Gastroesophageal sphincter (tissue), 4 donors: ENCODE measurements at regions not wholly inside any gene's neighbourhood (a gene's known extent, or its start where the extent isn't known, plus 50 kb on each side); places are given as distances from the start of the nearest gene placed in this dataset.

Source experiments
- ATAC-seq: fragments of 150-250 bp; one replicate; pipeline ENCODE4 v1.9.1; 2016; ENCODE audit warnings: mild to moderate bottlenecking, moderate library complexity
- H3K27ac ChIP-seq, 4 donors: fragments of 200-600 bp; sonication (generic) in 3 of 4; 1 replicate in 3 of 4; 2 replicates in 1 of 4; pipeline ENCODE4 v1.5.1; 2016 to 2019
- H3K27me3 ChIP-seq: fragments of 200-600 bp; sonication (generic); one replicate; pipeline ENCODE4 v1.5.1; 2019
- H3K36me3 ChIP-seq, 2 donors: fragments of 200-600 bp; sonication (generic); one replicate each; pipeline ENCODE4 v1.5.1; 2019; ENCODE audit warnings: control low read depth in 1 of 2
- H3K4me1 ChIP-seq, 3 donors: fragments of 200-600 bp; sonication (generic); 1 replicate in 2 of 3; 2 replicates in 1 of 3; pipeline ENCODE4 v1.5.1; 2016 to 2019; ENCODE audit warnings: control low read depth in 2 of 3
- H3K4me3 ChIP-seq, 2 donors: fragments of 200-600 bp; sonication (generic); one replicate each; pipeline ENCODE4 v1.5.1; 2019; ENCODE audit warnings: mild to moderate bottlenecking in 1 of 2, moderate library complexity in 1 of 2
- H3K9me3 ChIP-seq, 3 donors: fragments of 200-600 bp; sonication (generic); one replicate each; pipeline ENCODE4 v1.5.1; 2017 to 2019; ENCODE audit warnings: control low read depth in 2 of 3
- CTCF ChIP-seq, 4 experiments: fragments of 200-600 bp in 2 of 4; fragments of 450-650 bp in 2 of 4; sonication (generic) in 1 of 4; IDR thresholded peaks; one replicate each; pipeline ENCODE4 v1.5.1; 2017 to 2019; ENCODE audit warnings: antibody characterized with exemption in 4 of 4, mild to moderate bottlenecking in 2 of 4, moderate library complexity in 2 of 4
- EP300 ChIP-seq: sonication (generic); formaldehyde crosslinking; IDR thresholded peaks from one replicate; pipeline ENCODE4 v1.6.1; 2017; ENCODE audit warnings: antibody characterized with exemption, mild to moderate bottlenecking
- POLR2A ChIP-seq, 2 donors: fragments of 450-650 bp; IDR thresholded peaks; one replicate each; pipeline ENCODE4 v1.6.1; 2017; ENCODE audit warnings: antibody characterized with exemption in 2 of 2, mild to moderate bottlenecking in 2 of 2, moderate library complexity in 1 of 2
- POLR2AphosphoS5 ChIP-seq: sonication (generic); formaldehyde crosslinking; IDR thresholded peaks from one replicate; pipeline ENCODE4 v1.6.1; 2017; ENCODE audit warnings: antibody characterized with exemption
- WGBS, 2 donors: methylation state at CpG; one replicate each; pipeline ENCODE4 v1.1.5; 2018; ENCODE audit warnings: low coverage in 1 of 2; 5-methylcytosine and 5-hydroxymethylcytosine counted together

- H3K27me3 ChIP-seq = no peaks in the 10 kb centered on the region
- no peaks in the 10 kb centered on the region for H3K9me3 ChIP-seq
- peaks cover 0 to 82% (median 12%) of the 10 kb centered on the region in 3 donors for H3K4me1 ChIP-seq
- no peak for ATAC-seq
- no peak overlapping the region for H3K4me3 ChIP-seq
- TF ChIP-seq POLR2AphosphoS5 (no peak), POLR2A (IDR thresholded peaks at IDR 0.05) (no peak), CTCF (IDR thresholded peaks at IDR 0.05) (no peak), EP300 (no peak)
- no peaks in the 10 kb centered on the region for H3K36me3 ChIP-seq
- 49 to 67% methylated on average over 5 of the region's 8 CpGs for WGBS, 2 donors
- peak overlapping the region in 1 of 4 donors; percentile 1 for H3K27ac ChIP-seq
Measured at GRCh38 chr10:78436706-78437406, 403.2 kb downstream of the RPS24 start.

GRCh38 chr10:78437407-78437768 lies 403.7 kb downstream of the RPS24 start:
- peak overlapping the region in 1 of 4 donors; percentile 1 for H3K27ac ChIP-seq
- TF ChIP-seq CTCF (IDR thresholded peaks at IDR 0.05) = no peak
- TF ChIP-seq POLR2A (IDR thresholded peaks at IDR 0.05) = no peak
- TF ChIP-seq POLR2AphosphoS5 = no peak
- no peak for TF ChIP-seq EP300
- H3K36me3 ChIP-seq = no peaks in the 10 kb centered on the region
- peaks cover 0 to 83% (median 12%) of the 10 kb centered on the region in 3 donors for H3K4me1 ChIP-seq
- H3K27me3 ChIP-seq = no peaks in the 10 kb centered on the region
- WGBS, 2 donors = 58 to 74% methylated on average over 2 to 5 of the region's 5 CpGs
- no peaks in the 10 kb centered on the region for H3K9me3 ChIP-seq
- no peak for ATAC-seq
- H3K4me3 ChIP-seq = no peak overlapping the region

- Histone ChIP-seq H3K4me1 (peaks cover 0 to 81% (median 12%) of the 10 kb centered on the region in 3 donors), H3K9me3 (no peaks in the 10 kb centered on the region), H3K27ac (no peak overlapping the region), H3K36me3 (no peaks in the 10 kb centered on the region), H3K4me3 (no peak overlapping the region), H3K27me3 (no peaks in the 10 kb centered on the region)
- ATAC-seq = no peak
- 40 to 52% methylated on average over 1 to 5 of the region's 9 CpGs for WGBS, 2 donors
- no peak for TF ChIP-seq POLR2A (IDR thresholded peaks at IDR 0.05)
Measured at GRCh38 chr10:78437998-78438906, 404.6 kb downstream of the RPS24 start.

- Histone ChIP-seq H3K9me3 (no peaks in the 10 kb centered on the region), H3K27me3 (no peaks in the 10 kb centered on the region), H3K36me3 (no peaks in the 10 kb centered on the region), H3K27ac (no peak overlapping the region), H3K4me1 (peaks cover 0 to 72% (median 9%) of the 10 kb centered on the region in 3 donors), H3K4me3 (no peak overlapping the region)
- no peak for ATAC-seq
- WGBS, 2 donors = 43 to 51% methylated on average over 1 to 5 of the region's 12 CpGs
- TF ChIP-seq POLR2A (IDR thresholded peaks at IDR 0.05) (no peak), POLR2AphosphoS5 (peak; percentile 9)
Measured at GRCh38 chr10:78438907-78439809, 405.5 kb downstream of the RPS24 start.

GRCh38 chr10:78441010-78441409 lies 407.3 kb downstream of the RPS24 start:
- Histone ChIP-seq H3K9me3 (no peaks in the 10 kb centered on the region), H3K4me3 (no peak overlapping the region), H3K27me3 (no peaks in the 10 kb centered on the region), H3K36me3 (no peaks in the 10 kb centered on the region), H3K4me1 (peaks cover 0 to 55% (median 6%) of the 10 kb centered on the region in 3 donors), H3K27ac (no peak overlapping the region)
- TF ChIP-seq CTCF (IDR thresholded peaks at IDR 0.05) = no peak
- no peak for TF ChIP-seq POLR2A (IDR thresholded peaks at IDR 0.05)
- TF ChIP-seq EP300 = no peak
- TF ChIP-seq POLR2AphosphoS5 = no peak
- no peak for ATAC-seq
- 92 to 95% methylated on average over 4 of the region's 4 CpGs for WGBS, 2 donors
